ENCODE measurements at regions not wholly inside any gene's neighbourhood (a gene's known extent, or its start where the extent isn't known, plus 50 kb on each side); places are given as distances from the start of the nearest gene placed in this dataset.

DNA sequence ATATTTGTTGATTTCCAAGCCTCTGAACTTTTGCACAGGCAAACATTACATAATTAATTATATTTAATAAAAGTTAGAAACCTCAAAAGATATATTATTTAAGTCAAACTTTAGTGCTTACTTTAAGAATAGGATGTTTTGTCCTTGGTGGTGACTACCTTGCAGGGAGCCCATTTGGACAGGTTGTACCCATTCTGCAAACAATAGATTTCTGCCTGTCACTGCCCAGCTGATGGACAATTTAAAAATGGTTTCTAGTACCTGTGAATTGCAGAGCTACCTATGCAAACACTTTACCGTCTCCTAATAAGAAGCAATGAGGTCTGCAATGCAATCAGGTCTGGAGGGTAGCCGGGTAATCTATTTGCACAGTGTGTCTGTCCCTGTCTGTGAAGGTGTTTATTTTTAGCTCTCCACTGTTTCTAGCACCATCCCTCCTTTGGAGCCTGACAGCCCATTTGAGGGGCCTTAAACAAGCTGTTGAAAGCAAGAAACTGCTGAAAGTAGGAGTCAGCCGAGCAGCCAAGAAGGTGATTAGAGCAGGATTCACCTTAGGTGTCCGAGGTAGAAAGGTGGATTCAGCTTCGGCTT lies 556.2 kb upstream of the CFAP20DC start:
- H3K4me1 ChIP-seq (replicated peaks; ENCODE audit: insufficient read depth) = no peaks in the 10 kb centered on the region
- H3F3A ChIP-seq (ENCODE audit: insufficient read depth, low read depth) = no peaks in the 10 kb centered on the region
- intact Hi-C loops (cut with micrococcal nuclease; ENCODE audit: unreplicated experiment) = no loop called here
- H3K27me3 ChIP-seq (ENCODE audit: insufficient read depth, low read depth) = no peaks in the 10 kb centered on the region
- no peaks in the 10 kb centered on the region for H3K9me2 ChIP-seq (ENCODE audit: insufficient read depth)
- DNase-seq = no peak
- no peak overlapping the region for H3K27ac ChIP-seq
- no TSS peak for BruUV-seq (replicated peaks)
- ChIA-PET POLR2A (ENCODE audit: unreplicated experiment) (no interaction called here), CTCF (no interaction called here)
- H3K36me3 ChIP-seq (ENCODE audit: low read depth) = no peaks in the 10 kb centered on the region
- no peak overlapping the region for H3K4me2 ChIP-seq
- no peaks in the 10 kb centered on the region for H4K20me1 ChIP-seq (ENCODE audit: insufficient read depth)
- H2AFZ ChIP-seq = no peak overlapping the region
- TF ChIP-seq EZH2 (IDR thresholded peaks at IDR 0.05; ENCODE audit: low read depth) = no peak
- TF ChIP-seq, protein P1, sequence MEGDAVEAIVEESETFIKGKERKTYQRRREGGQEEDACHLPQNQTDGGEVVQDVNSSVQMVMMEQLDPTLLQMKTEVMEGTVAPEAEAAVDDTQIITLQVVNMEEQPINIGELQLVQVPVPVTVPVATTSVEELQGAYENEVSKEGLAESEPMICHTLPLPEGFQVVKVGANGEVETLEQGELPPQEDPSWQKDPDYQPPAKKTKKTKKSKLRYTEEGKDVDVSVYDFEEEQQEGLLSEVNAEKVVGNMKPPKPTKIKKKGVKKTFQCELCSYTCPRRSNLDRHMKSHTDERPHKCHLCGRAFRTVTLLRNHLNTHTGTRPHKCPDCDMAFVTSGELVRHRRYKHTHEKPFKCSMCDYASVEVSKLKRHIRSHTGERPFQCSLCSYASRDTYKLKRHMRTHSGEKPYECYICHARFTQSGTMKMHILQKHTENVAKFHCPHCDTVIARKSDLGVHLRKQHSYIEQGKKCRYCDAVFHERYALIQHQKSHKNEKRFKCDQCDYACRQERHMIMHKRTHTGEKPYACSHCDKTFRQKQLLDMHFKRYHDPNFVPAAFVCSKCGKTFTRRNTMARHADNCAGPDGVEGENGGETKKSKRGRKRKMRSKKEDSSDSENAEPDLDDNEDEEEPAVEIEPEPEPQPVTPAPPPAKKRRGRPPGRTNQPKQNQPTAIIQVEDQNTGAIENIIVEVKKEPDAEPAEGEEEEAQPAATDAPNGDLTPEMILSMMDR (conservative IDR thresholded peaks at IDR 0.05) = no peak
- no peaks in the 10 kb centered on the region for H3K9me3 ChIP-seq (ENCODE audit: insufficient read depth, low read depth)
- H3K79me2 ChIP-seq (ENCODE audit: low read depth) = no peaks in the 10 kb centered on the region
- no peak overlapping the region for H3K4me3 ChIP-seq

DNA sequence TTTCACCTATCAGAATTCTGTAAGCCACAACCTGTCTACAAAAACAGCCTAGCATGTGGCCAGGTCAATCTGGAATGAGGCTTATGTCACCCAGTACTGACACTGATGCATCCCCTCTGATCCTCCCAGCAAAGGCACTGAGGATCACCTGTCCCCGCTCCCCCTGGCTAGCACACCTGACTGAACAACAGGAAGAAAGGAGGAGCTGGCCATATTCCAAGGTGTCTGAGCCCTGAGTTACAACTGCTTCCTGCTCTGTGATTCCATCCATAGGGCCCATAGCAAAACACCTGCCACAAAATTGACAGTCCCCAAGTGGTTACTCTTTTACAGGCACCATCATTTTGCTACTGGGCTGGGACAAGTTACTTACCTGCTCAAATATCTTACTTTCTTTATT lies 555.5 kb upstream of the CFAP20DC start:
- BruUV-seq (replicated peaks) = no TSS peak
- CTCF ChIA-PET = no interaction called here

DNA sequence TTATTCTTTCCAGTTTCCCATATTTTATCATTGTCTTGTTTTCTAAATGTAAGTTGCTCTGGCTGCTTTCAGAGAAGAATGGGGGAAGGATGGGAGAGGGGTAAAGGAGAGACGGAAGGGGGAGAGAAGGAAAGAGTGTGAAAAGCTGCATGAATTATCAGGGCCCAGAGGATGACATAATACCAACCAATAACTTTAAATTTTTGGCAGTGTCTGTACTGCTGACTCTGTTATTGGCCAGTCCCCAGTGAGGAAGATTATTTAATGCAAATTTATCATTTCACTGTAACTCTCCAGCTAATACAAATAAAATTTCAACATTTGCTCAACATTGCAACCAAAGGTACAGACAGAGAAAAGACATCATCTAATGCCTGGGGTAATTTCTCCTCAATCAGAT lies 551.7 kb upstream of the CFAP20DC start:
- Histone ChIP-seq H3K79me2 (ENCODE audit: low read depth) (no peaks in the 10 kb centered on the region), H3K4me3 (no peak overlapping the region), H3K9me2 (ENCODE audit: insufficient read depth) (no peaks in the 10 kb centered on the region), H3K27ac (no peak overlapping the region), H3F3A (ENCODE audit: insufficient read depth, low read depth) (no peaks in the 10 kb centered on the region), H2AFZ (no peak overlapping the region), H3K27me3 (ENCODE audit: insufficient read depth, low read depth) (no peaks in the 10 kb centered on the region), H3K4me2 (no peak overlapping the region), H3K4me1 (replicated peaks; ENCODE audit: insufficient read depth) (no peaks in the 10 kb centered on the region; the same call in 1 of the 2 replicates), H4K20me1 (ENCODE audit: insufficient read depth) (no peaks in the 10 kb centered on the region), H3K36me3 (ENCODE audit: low read depth) (no peaks in the 10 kb centered on the region), H3K9me3 (ENCODE audit: insufficient read depth, low read depth) (no peaks in the 10 kb centered on the region)
- no TSS peak for BruUV-seq (replicated peaks)
- no peak for DNase-seq
- TF ChIP-seq EZH2 (IDR thresholded peaks at IDR 0.05; ENCODE audit: low read depth) = no peak
- TF ChIP-seq, protein P1 (conservative IDR thresholded peaks at IDR 0.05) = no peak
- ChIA-PET CTCF (no interaction called here), POLR2A (ENCODE audit: unreplicated experiment) (no interaction called here)
- intact Hi-C loops (cut with micrococcal nuclease; ENCODE audit: unreplicated experiment) = no loop called here

More for the DNA sequence above, 555.5 kb upstream of the CFAP20DC start:
- no peak for TF ChIP-seq EZH2 (IDR thresholded peaks at IDR 0.05; ENCODE audit: low read depth)
- TF ChIP-seq, protein P1 (conservative IDR thresholded peaks at IDR 0.05) = no peak
- H4K20me1 ChIP-seq (ENCODE audit: insufficient read depth) = no peaks in the 10 kb centered on the region
- intact Hi-C loops (cut with micrococcal nuclease; ENCODE audit: unreplicated experiment) = no loop called here
- H3K27ac ChIP-seq = no peak overlapping the region
- POLR2A ChIA-PET (ENCODE audit: unreplicated experiment) = no interaction called here
- H3K27me3 ChIP-seq (ENCODE audit: insufficient read depth, low read depth) = no peaks in the 10 kb centered on the region
- no peak for DNase-seq
- no peaks in the 10 kb centered on the region for H3K36me3 ChIP-seq (ENCODE audit: low read depth)
- no peak overlapping the region for H3K4me2 ChIP-seq
- no peaks in the 10 kb centered on the region for H3K4me1 ChIP-seq (replicated peaks; ENCODE audit: insufficient read depth)
- no peaks in the 10 kb centered on the region for H3K9me2 ChIP-seq (ENCODE audit: insufficient read depth)
- H2AFZ ChIP-seq = no peak overlapping the region
- H3K4me3 ChIP-seq = no peak overlapping the region
- no peaks in the 10 kb centered on the region for H3K9me3 ChIP-seq (ENCODE audit: insufficient read depth, low read depth)
- no peaks in the 10 kb centered on the region for H3F3A ChIP-seq (ENCODE audit: insufficient read depth, low read depth)
- H3K79me2 ChIP-seq (ENCODE audit: low read depth) = no peaks in the 10 kb centered on the region

All from PC-9 (cell line).